ENCODE measurements at regions not wholly inside any gene's neighbourhood (a gene's known extent, or its start where the extent isn't known, plus 50 kb on each side); places are given as distances from the start of the nearest gene placed in this dataset.
A peak's percentile ranks its signal among the peaks of the same experiment; 100 is the strongest.
"Not testable (repeated sequence)": the region's sequence is repeated elsewhere in the genome, so short reads cannot be mapped to it uniquely, and the experiment has no call there.

DNA sequence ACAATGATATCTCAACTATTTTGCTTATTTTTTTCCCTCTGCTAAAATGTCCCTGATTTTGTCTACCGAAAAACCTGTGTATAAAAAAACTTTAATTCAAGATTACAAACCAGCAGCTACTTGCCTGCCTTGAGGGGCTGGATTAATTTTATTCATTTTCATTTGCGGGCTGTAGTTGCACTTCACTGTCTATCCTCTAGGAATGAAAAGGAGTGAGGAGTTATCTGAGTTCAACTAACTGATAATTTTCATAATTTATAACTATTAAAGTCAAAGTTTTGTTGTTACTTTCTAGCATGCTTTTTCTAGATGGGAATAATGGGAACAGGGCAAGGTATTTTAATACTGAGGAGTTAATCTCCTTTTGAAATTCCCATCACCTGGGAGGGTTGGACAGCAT lies 50.3 kb upstream of the AGTPBP1 start:
- peak; percentile 2 for DNase-seq

GRCh38 chr9:85802978-85803695 lies 61.4 kb upstream of the AGTPBP1 start:
- DNase-seq = not testable (repeated sequence)

- DNase-seq = not testable (repeated sequence)
Observed at GRCh38 chr9:85804847-85805133, 63.0 kb upstream of the AGTPBP1 start.

DNA sequence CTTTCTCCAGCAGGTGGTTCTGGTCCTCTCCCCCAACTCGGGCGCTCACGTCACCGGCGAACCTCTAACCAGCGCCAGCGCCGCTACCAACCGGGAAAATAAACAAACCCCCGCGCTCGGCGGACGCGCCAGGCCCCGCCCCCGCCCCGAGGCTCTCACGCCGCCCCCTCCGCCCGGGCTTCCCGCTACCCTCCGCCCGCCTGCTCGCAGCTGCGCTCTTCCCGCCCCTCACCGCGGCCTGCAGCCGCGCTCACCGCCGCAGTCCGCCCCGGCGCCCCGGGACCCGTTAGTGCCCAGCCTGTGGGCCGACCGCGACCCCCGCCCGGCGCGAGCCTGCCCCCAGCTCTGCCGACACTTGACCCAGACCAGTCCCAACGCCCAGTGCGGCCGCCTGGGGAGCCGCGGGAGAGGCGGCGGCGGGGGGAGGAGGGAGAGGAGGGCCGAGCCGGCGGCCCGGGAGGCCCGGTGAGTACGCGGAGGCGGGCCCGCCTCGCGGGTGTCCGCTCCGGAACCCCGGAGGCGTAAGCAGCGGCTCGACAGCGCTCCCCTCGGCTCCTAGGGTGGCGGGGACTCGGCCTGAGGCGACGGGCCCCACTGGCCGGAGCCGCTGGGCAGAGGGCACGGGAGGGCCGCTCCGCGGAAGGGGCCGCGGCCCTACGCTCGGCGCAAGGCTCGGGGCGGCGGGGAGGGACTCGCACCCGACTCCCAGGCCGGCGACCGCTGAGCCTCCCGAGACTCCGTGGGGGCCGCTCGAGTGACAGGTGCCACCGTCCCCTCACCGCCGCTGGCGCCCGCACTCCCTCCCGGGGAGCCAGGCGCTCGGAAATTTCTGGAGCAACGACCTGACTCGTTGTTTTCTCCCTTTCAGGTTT lies 63.6 kb upstream of the AGTPBP1 start:
- DNase-seq = peak; percentile 72

DNA sequence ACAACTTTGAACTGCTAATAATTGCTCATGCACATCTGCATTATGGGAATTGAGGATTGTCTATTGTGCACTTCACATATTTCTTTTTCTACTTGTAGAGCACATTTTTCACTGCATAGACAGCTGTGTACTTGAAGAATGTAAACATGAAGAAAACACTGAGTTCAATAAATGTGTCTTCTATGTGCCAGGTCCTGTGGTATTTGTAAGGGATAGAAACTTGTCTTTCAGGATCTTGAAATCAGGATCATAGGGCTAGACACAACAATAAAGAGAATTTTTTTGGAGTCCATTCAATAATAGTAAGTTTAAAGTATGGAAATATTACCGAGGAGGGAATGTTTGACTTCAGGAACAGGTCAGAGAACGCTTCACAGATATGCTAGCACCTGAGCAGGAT lies 66.6 kb upstream of the AGTPBP1 start:
- not testable (repeated sequence) for DNase-seq

DNA sequence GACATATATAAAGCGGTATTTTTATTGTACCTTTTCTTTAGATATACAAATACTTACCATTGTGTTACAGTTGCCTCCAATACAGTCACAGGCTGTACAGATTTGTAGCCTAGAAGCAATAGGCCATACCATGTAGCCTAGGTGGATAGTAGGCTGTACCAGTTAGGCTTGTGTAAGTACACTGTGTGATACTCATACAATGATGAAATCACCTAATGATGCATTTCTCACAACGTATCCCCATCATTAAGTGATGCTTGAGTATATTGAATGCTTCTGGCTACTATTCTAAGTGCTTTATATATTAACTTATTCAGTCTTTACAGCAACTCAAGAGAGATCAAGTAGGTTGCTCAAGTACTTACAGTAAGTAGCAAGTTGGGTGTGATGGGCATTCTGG lies 71.6 kb upstream of the AGTPBP1 start:
- DNase-seq = not testable (repeated sequence)

DNA sequence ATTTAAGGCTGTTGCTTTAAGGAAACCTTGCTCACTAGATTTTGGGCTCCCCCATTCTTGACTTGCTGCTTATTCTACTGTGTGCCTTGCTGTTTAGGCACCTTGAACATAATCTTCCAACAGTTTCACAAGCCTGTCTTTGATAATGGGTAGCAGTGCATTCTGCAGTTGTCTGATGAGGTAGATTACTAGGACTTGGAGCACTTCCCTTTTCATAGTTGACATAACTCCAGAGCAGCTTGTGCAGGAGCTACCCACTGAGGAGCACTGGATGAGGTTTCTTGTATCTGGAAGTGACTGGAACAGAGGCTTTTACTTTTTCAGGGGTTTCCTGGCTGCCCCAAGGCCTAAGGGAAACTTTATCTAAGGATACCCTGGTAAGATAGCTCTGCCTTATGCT lies 73.0 kb upstream of the AGTPBP1 start:
- not testable (repeated sequence) for DNase-seq

DNA sequence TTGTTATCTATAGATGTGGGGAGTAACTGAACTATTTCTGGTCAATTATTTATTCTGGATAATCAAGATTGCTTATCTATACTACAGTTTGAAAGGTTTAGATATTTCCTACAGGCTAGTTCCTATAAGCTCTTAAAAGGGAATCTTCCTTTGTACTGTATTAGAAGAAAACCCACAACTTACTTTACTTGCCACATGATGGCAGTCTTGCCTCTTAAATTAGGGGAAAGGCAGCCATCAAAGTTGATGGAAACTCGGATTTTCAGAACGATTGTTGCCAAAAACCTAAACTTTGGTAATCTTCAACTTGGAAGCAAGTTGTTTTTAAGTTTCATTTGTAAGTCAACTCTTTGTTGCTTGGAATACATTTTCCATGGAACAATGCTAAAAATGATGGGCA lies 77.2 kb upstream of the AGTPBP1 start:
- peak; percentile 1 for DNase-seq

DNA sequence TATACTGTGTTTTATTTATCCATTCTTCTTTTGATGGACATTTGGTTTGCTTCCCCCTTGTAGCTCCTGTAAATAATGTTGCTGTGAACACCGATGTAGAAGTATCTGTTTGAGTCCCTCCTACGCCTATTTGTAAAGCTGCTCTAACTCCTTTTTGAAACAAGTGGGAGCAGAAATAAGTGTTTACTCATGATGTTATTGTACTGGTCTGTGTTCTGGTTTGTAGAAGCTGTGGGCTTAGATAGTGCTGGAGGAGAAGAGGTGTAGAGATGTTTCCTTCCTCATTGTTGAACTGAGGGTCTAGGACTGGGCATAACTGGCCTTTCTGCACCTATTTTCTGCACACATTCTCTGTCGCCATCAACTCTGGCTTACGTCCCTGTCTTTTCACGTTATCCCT lies 78.8 kb upstream of the AGTPBP1 start:
- DNase-seq = not testable (repeated sequence)

DNA sequence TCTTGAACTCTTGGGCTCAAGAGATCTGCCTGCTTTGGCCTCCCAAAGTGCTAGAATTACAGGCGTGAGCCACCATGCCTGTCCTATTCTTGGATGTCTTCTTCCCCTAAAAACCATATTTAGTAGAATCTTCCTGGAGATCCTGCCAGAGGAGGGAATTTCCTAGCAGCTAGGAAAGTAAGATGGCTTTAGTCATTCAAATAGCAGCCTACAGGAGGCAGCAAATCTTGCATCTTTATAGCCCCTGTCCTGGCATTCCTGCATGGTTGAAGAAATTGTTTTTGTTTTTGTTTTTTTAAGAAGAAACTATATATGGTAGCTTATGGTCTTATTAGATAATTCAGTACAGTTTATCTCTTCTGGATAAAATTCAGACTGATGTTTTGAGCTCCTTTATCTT lies 83.2 kb upstream of the AGTPBP1 start:
- DNase-seq = not testable (repeated sequence)

GRCh38 chr9:85834591-85834990 lies 92.8 kb upstream of the AGTPBP1 start:
- DNase-seq = not testable (repeated sequence)

DNA sequence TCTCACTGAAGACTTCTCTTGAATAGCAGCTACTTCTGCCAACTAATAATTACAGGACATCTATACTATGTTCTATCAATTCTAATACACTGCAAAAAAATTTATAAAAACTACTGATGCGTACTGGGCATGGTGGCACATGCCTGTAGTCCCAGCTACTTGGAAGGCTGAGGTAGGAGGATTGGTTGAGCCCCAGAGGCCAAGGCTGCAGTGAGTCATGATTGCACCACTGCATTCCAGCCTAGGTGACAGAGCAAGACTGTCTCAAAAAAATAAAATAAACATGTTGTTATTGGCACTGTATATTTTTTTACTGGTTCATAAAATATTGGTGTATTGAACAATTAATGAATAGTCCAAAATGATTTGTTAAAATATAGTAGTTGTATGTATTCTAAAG lies 97.0 kb upstream of the NAA35 start:
- DNase-seq = not testable (repeated sequence)

DNA sequence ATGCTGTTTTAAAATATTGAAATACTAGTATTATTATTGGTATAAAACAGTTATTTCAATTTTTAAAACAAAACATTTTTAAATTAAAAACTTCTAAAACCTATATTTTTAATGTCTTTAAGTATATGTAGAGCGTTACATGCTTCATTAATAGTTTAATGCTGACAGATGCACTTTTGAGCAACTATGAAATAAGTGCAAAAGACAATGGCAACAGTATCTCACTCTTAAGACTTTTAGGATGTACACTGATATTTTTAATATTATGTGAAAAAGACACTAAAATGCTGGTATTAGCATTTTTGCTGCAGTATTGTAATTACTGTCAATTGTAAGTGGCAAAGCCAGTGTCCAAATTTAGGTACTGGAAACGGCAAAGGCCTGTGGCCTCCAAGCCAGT lies 93.2 kb upstream of the NAA35 start:
- DNase-seq = not testable (repeated sequence)

- no peak for DNase-seq
Observed at GRCh38 chr9:85858056-85858750, 82.7 kb upstream of the NAA35 start.

- DNase-seq = peak; percentile 51
Observed at GRCh38 chr9:85859765-85860164, 81.2 kb upstream of the NAA35 start.

- DNase-seq = not testable (repeated sequence)
Observed at GRCh38 chr9:85861882-85862281, 79.1 kb upstream of the NAA35 start.

GRCh38 chr9:85863875-85864274 lies 77.1 kb upstream of the NAA35 start:
- DNase-seq = no peak

DNA sequence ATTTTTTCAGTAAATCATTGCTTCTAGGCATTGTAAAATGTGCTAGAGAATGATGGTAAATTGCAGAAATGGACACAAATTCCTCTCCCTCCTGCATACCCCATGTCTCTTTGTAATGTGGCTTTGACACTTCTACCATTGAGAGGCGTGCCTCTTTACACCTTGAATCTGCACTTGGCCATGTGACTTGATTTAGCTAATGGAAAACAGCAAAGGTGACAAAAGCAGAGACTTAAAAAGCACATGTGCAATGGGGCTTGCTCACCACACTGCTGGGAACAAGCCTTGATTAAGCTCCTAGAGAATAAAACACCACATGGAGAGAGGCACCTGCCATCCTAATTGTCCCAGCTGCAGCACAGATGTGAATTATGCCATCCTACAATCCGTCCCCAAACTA lies 69.9 kb upstream of the NAA35 start:
- DNase-seq = peak; percentile 55

- DNase-seq = not testable (repeated sequence)
Observed at GRCh38 chr9:85871683-85872082, 69.3 kb upstream of the NAA35 start.

DNA sequence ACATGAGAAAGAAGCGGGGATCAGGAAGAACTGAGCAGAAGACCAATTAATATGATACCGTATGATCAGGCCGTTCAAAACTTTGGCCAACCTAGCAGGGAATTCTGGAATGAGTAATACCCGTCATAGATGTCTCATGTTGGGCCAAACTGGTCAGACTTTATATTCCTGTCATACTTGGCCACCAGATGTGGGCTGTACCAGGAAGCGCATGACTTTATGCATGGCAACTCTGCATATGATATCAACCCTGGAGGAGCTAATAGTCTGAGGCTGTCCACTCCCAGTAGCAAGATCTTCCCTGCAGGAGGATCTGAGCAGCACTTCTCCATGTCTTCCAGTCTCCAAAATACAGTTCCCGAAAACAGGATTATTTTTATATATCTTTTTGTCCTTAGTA lies 68.5 kb upstream of the NAA35 start:
- DNase-seq = no peak

GRCh38 chr9:85876628-85877027 lies 64.3 kb upstream of the NAA35 start:
- no peak for DNase-seq

GRCh38 chr9:85878872-85879597 lies 61.9 kb upstream of the NAA35 start:
- not testable (repeated sequence) for DNase-seq

DNA sequence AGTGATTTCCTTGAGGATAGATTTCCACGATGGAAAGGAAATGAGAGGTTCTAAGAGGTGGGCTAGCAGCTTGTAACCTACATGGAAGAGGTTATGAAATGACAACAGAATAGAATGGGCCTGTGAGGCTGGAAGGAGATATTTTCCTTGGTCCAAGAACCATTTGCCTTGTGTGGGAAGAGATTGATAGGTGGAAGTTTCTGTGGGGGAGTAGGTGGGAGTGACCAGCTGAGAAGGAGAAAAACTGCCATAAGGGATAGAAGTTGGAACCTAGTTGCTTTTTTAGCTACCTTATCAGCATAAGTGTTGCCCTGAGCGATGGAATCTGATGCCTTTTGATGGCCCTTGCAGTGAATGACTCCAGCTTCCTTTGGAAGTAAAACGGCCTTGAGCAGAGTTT lies 60.4 kb upstream of the NAA35 start:
- not testable (repeated sequence) for DNase-seq

Measured in NCI-H146 (cell line).